Activated T-helper 1 cell treated with anti-CD3 and anti-CD28 coated beads, Interleukin-12 subunit alpha, Interleukin-12 subunit beta, Interleukin-2, Interleukin-4 antibody, amounts not matched to agents 30 ng/mL and 10 ng/mL and 1 ng/mL, durations not matched to agents 14 hours and 24 hours and 36 hours (primary cell): ENCODE measurements at regions not wholly inside any gene's neighbourhood (a gene's known extent, or its start where the extent isn't known, plus 50 kb on each side); places are given as distances from the start of the nearest gene placed in this dataset.

Experiments used
- DNase-seq: peaks from one replicate; pipeline ENCODE4 v3.0.0; 2021; ENCODE audit warnings: low spot score
- H3K27ac Mint-ChIP-seq: one replicate; pipeline ENCODE4 v1.8.0; 2021; ENCODE audit warnings: mild to moderate bottlenecking, mixed read lengths
- H3K27me3 Mint-ChIP-seq: one replicate; pipeline ENCODE4 v1.8.0; 2022; ENCODE audit warnings: mild to moderate bottlenecking, moderate library complexity, mixed read lengths; ENCODE audit not compliant: insufficient read depth
- H3K36me3 Mint-ChIP-seq: one replicate; pipeline ENCODE4 v1.8.0; 2021; ENCODE audit warnings: low read depth, mixed read lengths
- H3K4me1 Mint-ChIP-seq: one replicate; pipeline ENCODE4 v1.8.0; 2021; ENCODE audit warnings: low read depth, mixed read lengths
- H3K4me3 Mint-ChIP-seq: one replicate; pipeline ENCODE4 v1.8.0; 2021; ENCODE audit warnings: mild to moderate bottlenecking, moderate library complexity, mixed read lengths
- H3K9me3 Mint-ChIP-seq: one replicate; pipeline ENCODE4 v1.8.0; 2021; ENCODE audit warnings: mixed read lengths
- intact Hi-C: fragments of 100-400 bp; cut with micrococcal nuclease; formaldehyde crosslinking; loops from one replicate; pipeline ENCODE4 v1.15.1; 2024

GRCh38 chr17:77383613-77384608, 243.1 kb downstream of the SEC14L1 start:
- no peaks in the 10 kb centered on the region for H3K9me3 Mint-ChIP-seq
- no peak for DNase-seq
- H3K4me3 Mint-ChIP-seq: peak overlapping the region; percentile 47
- intact Hi-C loops: no loop called here
- no peaks in the 10 kb centered on the region for H3K27me3 Mint-ChIP-seq
- peaks cover 1% of the 10 kb centered on the region for H3K36me3 Mint-ChIP-seq
- H3K4me1 Mint-ChIP-seq: peaks cover 76% of the 10 kb centered on the region
- peak overlapping the region; percentile 18 for H3K27ac Mint-ChIP-seq

- Mint-ChIP-seq H3K36me3 (peaks cover 3% of the 10 kb centered on the region), H3K4me1 (peaks cover 85% of the 10 kb centered on the region), H3K4me3 (no peak overlapping the region), H3K9me3 (no peaks in the 10 kb centered on the region), H3K27me3 (no peaks in the 10 kb centered on the region), H3K27ac (peak overlapping the region; percentile 52)
- DNase-seq: no peak
- intact Hi-C loops: no loop called here
Observed at GRCh38 chr17:77385750-77386501, 245.2 kb downstream of the SEC14L1 start.

GRCh38 chr17:77386502-77387192, 245.9 kb downstream of the SEC14L1 start:
- peaks cover 6% of the 10 kb centered on the region for H3K36me3 Mint-ChIP-seq
- DNase-seq: no peak
- no peak overlapping the region for H3K4me3 Mint-ChIP-seq
- intact Hi-C loops: no loop called here
- H3K4me1 Mint-ChIP-seq: peaks cover 85% of the 10 kb centered on the region
- H3K27ac Mint-ChIP-seq: no peak overlapping the region
- no peaks in the 10 kb centered on the region for H3K27me3 Mint-ChIP-seq
- no peaks in the 10 kb centered on the region for H3K9me3 Mint-ChIP-seq

GRCh38 chr17:77387891-77388290, 247.1 kb downstream of the SEC14L1 start:
- peaks cover 6% of the 10 kb centered on the region for H3K36me3 Mint-ChIP-seq
- DNase-seq: no peak
- H3K4me1 Mint-ChIP-seq: peaks cover 85% of the 10 kb centered on the region
- peak overlapping the region; percentile 58 for H3K27ac Mint-ChIP-seq
- intact Hi-C loops: no loop called here
- H3K4me3 Mint-ChIP-seq: no peak overlapping the region
- no peaks in the 10 kb centered on the region for H3K9me3 Mint-ChIP-seq
- no peaks in the 10 kb centered on the region for H3K27me3 Mint-ChIP-seq

GRCh38 chr17:77388384-77389306, 247.9 kb downstream of the SEC14L1 start:
- DNase-seq: no peak
- Mint-ChIP-seq H3K4me3 (peak overlapping the region; percentile 87), H3K27ac (peak overlapping the region; percentile 97), H3K27me3 (no peaks in the 10 kb centered on the region), H3K36me3 (peaks cover 6% of the 10 kb centered on the region), H3K4me1 (peaks cover 81% of the 10 kb centered on the region), H3K9me3 (no peaks in the 10 kb centered on the region)
- intact Hi-C loops: loop anchor here (1.0 kb wide), 3 partner anchors 12 to 56 kb away; no protein-coding TSS in a partner anchor

- Mint-ChIP-seq H3K36me3 (peaks cover 8% of the 10 kb centered on the region), H3K27ac (peak overlapping the region; percentile 97), H3K4me3 (peak overlapping the region; percentile 87), H3K27me3 (no peaks in the 10 kb centered on the region), H3K4me1 (peaks cover 82% of the 10 kb centered on the region), H3K9me3 (no peaks in the 10 kb centered on the region)
- DNase-seq: no peak
- intact Hi-C loops: loop anchor here (5.0 kb wide), 1 partner anchor 249 kb away; the partner anchor contains the start of gene SEC14L1
Observed at GRCh38 chr17:77390870-77391269, 250.1 kb downstream of the SEC14L1 start.

- Mint-ChIP-seq H3K4me3 (peak overlapping the region; percentile 87), H3K4me1 (peaks cover 80% of the 10 kb centered on the region)
Observed at GRCh38 chr17:77391668-77392375, 251.1 kb downstream of the SEC14L1 start.

GRCh38 chr17:77392376-77393273, 251.9 kb downstream of the SEC14L1 start:
- Mint-ChIP-seq H3K4me1 (peaks cover 77% of the 10 kb centered on the region), H3K4me3 (peak overlapping the region; percentile 87), H3K9me3 (no peaks in the 10 kb centered on the region), H3K27me3 (no peaks in the 10 kb centered on the region), H3K27ac (peak overlapping the region; percentile 87), H3K36me3 (peaks cover 8% of the 10 kb centered on the region)
- intact Hi-C loops: loop anchor here (1.0 to 5.0 kb wide), 2 partner anchors 8 to 250 kb away; partner anchors contain the start of gene SEC14L1
- DNase-seq: no peak

More at GRCh38 chr17:77391668-77392375, 251.1 kb downstream of the SEC14L1 start:
- intact Hi-C loops: loop anchor here (1.0 to 5.0 kb wide), 2 partner anchors 8 to 250 kb away; partner anchors contain the start of gene SEC14L1
- Mint-ChIP-seq H3K27ac (peak overlapping the region; percentile 87), H3K27me3 (no peaks in the 10 kb centered on the region), H3K9me3 (no peaks in the 10 kb centered on the region), H3K36me3 (peaks cover 8% of the 10 kb centered on the region)
- peak; percentile 61 for DNase-seq

GRCh38 chr17:77393274-77393600, 252.5 kb downstream of the SEC14L1 start:
- Mint-ChIP-seq H3K4me1 (peaks cover 80% of the 10 kb centered on the region), H3K27ac (no peak overlapping the region), H3K4me3 (peak overlapping the region; percentile 37)

GRCh38 chr17:77393867-77394539, 253.2 kb downstream of the SEC14L1 start:
- no peak for DNase-seq
- intact Hi-C loops: loop anchor here (5.0 kb wide), 1 partner anchor 252 kb away; the partner anchor contains the start of gene SEC14L1
- Mint-ChIP-seq H3K27me3 (no peaks in the 10 kb centered on the region), H3K4me3 (no peak overlapping the region), H3K27ac (no peak overlapping the region), H3K36me3 (peaks cover 8% of the 10 kb centered on the region), H3K4me1 (peaks cover 81% of the 10 kb centered on the region), H3K9me3 (no peaks in the 10 kb centered on the region)

More at GRCh38 chr17:77393274-77393600, 252.5 kb downstream of the SEC14L1 start:
- Mint-ChIP-seq H3K9me3 (no peaks in the 10 kb centered on the region), H3K27me3 (no peaks in the 10 kb centered on the region), H3K36me3 (peaks cover 8% of the 10 kb centered on the region)
- intact Hi-C loops: loop anchor here (5.0 kb wide), 1 partner anchor 251 kb away; the partner anchor contains the start of gene SEC14L1
- DNase-seq: no peak
